Colonic mucosa (tissue), 4 donors: ENCODE measurements at regions not wholly inside any gene's neighbourhood (a gene's known extent, or its start where the extent isn't known, plus 50 kb on each side); places are given as distances from the start of the nearest gene placed in this dataset.

Experiments used
- DNase-seq: peaks from one replicate; pipeline ENCODE4 v3.0.0-alpha.2; 2020
- H3K27ac ChIP-seq: fragments of 200-600 bp; one replicate; pipeline ENCODE4 v1.8.0; 2021
- H3K27me3 ChIP-seq: fragments of 200-600 bp; one replicate; pipeline ENCODE4 v1.8.0; 2021
- H3K36me3 ChIP-seq: fragments of 200-600 bp; one replicate; pipeline ENCODE4 v1.8.0; 2021
- H3K4me1 ChIP-seq: fragments of 200-600 bp; one replicate; pipeline ENCODE4 v1.8.0; 2021; ENCODE audit warnings: mild to moderate bottlenecking
- H3K4me3 ChIP-seq: fragments of 200-600 bp; one replicate; pipeline ENCODE4 v1.8.0; 2021
- H3K9ac ChIP-seq, 2 donors: one replicate each; pipeline ENCODE4 v1.7.0; 2013; ENCODE audit warnings: control low read depth in 2 of 2, low read depth in 2 of 2, low read length in 2 of 2
- H3K9me3 ChIP-seq: fragments of 200-600 bp; one replicate; pipeline ENCODE4 v1.8.0; 2021
- intact Hi-C: fragments of 100-400 bp; cut with DNase I; formaldehyde crosslinking; loops from one replicate; pipeline ENCODE4 v1.14.1; 2022
- TF ChIP-seq, protein P1 (sequence below): fragments of 200-600 bp; IDR thresholded peaks from one replicate; pipeline ENCODE4 v1.8.0; 2022; ENCODE audit warnings: antibody characterized with exemption, mild to moderate bottlenecking
- donor health status: healthy.
- donor health status: DM: no; HTN: no; CAD: no.
- donor health status: DM: no; HTN: no; CAD: no.

DNA sequence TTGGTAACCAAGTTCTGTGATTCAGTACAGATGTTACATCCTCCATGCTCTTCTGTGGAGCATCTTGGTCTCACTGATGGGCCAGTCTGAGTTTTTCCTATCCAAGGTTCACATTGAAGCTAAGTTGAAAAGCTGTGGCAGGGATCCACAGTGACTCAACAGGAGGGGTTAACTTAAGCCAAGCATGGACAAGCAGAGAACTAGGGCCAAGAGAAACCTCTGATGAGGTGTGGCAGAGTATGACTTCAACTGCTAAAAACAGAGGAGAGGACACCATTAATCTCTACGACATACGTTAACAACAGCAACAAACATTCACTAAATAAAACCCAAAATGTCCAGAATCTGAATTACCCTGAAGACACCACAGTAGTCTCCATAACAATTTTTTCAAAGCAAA, 268.1 kb upstream of the UBE2E2 start:
- TF ChIP-seq, protein P1, sequence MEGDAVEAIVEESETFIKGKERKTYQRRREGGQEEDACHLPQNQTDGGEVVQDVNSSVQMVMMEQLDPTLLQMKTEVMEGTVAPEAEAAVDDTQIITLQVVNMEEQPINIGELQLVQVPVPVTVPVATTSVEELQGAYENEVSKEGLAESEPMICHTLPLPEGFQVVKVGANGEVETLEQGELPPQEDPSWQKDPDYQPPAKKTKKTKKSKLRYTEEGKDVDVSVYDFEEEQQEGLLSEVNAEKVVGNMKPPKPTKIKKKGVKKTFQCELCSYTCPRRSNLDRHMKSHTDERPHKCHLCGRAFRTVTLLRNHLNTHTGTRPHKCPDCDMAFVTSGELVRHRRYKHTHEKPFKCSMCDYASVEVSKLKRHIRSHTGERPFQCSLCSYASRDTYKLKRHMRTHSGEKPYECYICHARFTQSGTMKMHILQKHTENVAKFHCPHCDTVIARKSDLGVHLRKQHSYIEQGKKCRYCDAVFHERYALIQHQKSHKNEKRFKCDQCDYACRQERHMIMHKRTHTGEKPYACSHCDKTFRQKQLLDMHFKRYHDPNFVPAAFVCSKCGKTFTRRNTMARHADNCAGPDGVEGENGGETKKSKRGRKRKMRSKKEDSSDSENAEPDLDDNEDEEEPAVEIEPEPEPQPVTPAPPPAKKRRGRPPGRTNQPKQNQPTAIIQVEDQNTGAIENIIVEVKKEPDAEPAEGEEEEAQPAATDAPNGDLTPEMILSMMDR = no peak
- Histone ChIP-seq H3K27me3 (no peaks in the 10 kb centered on the region), H3K4me3 (no peak overlapping the region), H3K9ac (no peak overlapping the region), H3K27ac (no peak overlapping the region), H3K36me3 (no peaks in the 10 kb centered on the region), H3K4me1 (no peaks in the 10 kb centered on the region), H3K9me3 (no peaks in the 10 kb centered on the region)
- intact Hi-C loops = no loop called here
- no peak for DNase-seq

DNA sequence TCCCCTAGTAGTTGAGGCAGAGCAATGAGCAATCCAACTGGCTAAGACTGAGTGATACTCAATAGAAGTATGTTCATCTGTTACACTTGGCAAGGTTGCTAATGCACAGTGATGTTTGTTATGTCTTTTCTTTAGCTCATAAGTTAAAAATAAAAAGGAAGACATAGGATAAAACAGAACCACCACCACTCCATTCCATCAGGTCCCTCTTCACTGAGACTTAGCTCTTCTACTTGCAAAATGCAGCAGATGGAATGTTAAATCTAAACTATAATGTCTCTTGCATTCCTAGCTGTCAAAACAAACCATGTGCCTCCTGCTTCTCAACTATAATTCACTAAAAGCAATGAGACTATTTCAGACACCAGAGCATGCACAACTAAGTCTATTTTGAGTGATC, 265.6 kb upstream of the UBE2E2 start:
- TF ChIP-seq, protein P1 = no peak
- no peak overlapping the region for H3K27ac ChIP-seq
- no peaks in the 10 kb centered on the region for H3K9me3 ChIP-seq
- H3K36me3 ChIP-seq = no peaks in the 10 kb centered on the region
- DNase-seq = no peak
- H3K9ac ChIP-seq = no peak overlapping the region
- intact Hi-C loops = no loop called here
- no peak overlapping the region for H3K4me3 ChIP-seq
- H3K27me3 ChIP-seq = no peaks in the 10 kb centered on the region
- no peaks in the 10 kb centered on the region for H3K4me1 ChIP-seq

DNA sequence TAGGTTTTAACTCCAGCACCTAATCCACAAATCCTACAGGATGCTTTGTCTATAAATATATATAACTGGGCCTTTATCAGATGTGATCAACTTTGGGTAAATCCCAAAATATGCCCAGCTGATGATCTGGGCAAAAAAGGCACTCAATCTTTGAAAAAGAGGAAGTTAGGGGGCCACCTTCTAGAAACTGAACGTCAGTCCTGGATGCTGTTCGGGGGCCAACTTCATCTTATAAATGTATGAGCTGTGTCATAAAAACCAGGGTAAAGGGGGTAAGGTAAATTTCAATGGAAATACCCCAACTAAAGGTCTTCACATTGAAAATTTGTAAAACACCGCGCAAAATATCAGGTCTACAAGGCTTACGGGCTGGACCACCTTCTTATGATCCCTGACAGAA, 264.4 kb upstream of the UBE2E2 start:
- Histone ChIP-seq H3K36me3 (no peaks in the 10 kb centered on the region), H3K27me3 (no peaks in the 10 kb centered on the region), H3K4me3 (no peak overlapping the region), H3K9me3 (no peaks in the 10 kb centered on the region), H3K27ac (no peak overlapping the region), H3K9ac (no peak overlapping the region), H3K4me1 (no peaks in the 10 kb centered on the region)
- no peak for DNase-seq
- TF ChIP-seq, protein P1 = no peak
- intact Hi-C loops = no loop called here

DNA sequence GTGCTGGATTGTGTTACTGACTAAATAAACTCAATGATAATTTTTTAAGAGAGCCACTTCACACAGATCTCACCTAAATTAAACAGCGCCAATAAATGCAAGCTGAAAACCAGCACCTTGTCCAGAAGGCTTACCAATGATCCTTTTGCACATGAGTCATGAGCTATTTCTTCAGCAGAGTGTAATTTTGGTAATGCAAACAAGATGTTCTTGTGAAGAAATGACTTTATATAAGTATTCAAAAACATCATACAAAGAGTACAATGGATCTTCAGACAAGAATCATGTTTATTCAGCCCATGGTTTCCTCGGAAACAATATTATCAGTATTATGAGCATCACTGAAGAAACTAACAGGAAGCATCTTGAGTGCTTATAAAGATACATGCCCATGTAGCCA, 263.8 kb upstream of the UBE2E2 start:
- no peaks in the 10 kb centered on the region for H3K27me3 ChIP-seq
- no peak overlapping the region for H3K4me3 ChIP-seq
- DNase-seq = no peak
- TF ChIP-seq, protein P1 = no peak
- no peak overlapping the region for H3K27ac ChIP-seq
- no peaks in the 10 kb centered on the region for H3K9me3 ChIP-seq
- no peaks in the 10 kb centered on the region for H3K36me3 ChIP-seq
- no peak overlapping the region for H3K9ac ChIP-seq
- intact Hi-C loops = no loop called here
- H3K4me1 ChIP-seq = no peaks in the 10 kb centered on the region

DNA sequence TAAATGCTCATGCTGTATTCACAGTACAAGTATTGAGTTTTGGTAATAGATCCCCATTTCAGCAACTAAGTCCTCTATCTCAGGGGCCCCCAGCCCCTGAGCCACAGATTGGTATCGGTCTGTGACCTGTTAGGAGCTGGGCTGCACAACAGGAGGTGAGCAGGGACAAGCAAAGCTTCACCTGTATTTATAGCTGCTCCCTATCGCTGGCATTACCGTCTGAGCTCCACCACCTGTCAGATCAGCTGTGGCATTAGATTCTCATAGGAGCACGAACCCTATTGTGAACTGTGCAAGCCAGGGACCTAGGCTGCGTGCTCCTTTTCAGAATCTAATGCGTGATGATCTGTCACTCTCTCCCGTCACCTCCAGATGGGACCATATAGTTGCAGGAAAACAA, 262.8 kb upstream of the UBE2E2 start:
- TF ChIP-seq, protein P1 = no peak
- intact Hi-C loops = no loop called here
- H3K27ac ChIP-seq = no peak overlapping the region

DNA sequence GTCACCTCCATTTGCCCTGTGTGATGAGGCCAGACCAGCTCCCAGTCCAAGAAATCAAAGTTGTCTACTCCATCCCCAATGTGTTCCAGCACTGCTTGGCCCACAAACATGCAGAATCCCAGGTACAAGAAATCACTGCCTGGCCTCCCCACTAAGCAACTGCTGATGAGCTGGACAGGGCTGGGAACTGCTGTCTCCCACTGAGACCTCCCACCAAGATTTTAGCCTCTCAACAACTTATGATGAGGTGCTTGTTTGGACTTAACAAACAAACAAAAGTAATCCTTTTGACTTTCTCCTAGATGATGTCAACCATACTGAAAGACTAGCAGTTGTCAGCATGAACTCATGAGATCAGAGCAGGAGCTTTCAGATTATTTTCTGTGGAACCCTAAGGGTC, 260.1 kb upstream of the UBE2E2 start:
- no peak overlapping the region for H3K27ac ChIP-seq
- H3K9me3 ChIP-seq = no peaks in the 10 kb centered on the region
- no peaks in the 10 kb centered on the region for H3K27me3 ChIP-seq
- intact Hi-C loops = no loop called here
- DNase-seq = no peak
- no peaks in the 10 kb centered on the region for H3K4me1 ChIP-seq
- TF ChIP-seq, protein P1 = no peak
- no peaks in the 10 kb centered on the region for H3K36me3 ChIP-seq
- no peak overlapping the region for H3K4me3 ChIP-seq
- H3K9ac ChIP-seq = no peak overlapping the region

More for the DNA sequence above, 262.8 kb upstream of the UBE2E2 start:
- Histone ChIP-seq H3K36me3 (no peaks in the 10 kb centered on the region), H3K9ac (no peak overlapping the region), H3K4me1 (no peaks in the 10 kb centered on the region), H3K4me3 (no peak overlapping the region), H3K27me3 (no peaks in the 10 kb centered on the region), H3K9me3 (no peaks in the 10 kb centered on the region)
- no peak for DNase-seq
